PC-3 (cell line): ENCODE measurements at regions not wholly inside any gene's neighbourhood (a gene's known extent, or its start where the extent isn't known, plus 50 kb on each side); places are given as distances from the start of the nearest gene placed in this dataset.

ENCODE experiments used
- ATAC-seq: fragments of 200-7000 bp; cut with Tn5 transposase; 2 replicates; pipeline ENCODE4 v1.9.1; 2020; ENCODE audit warnings: mild to moderate bottlenecking, moderate library complexity
- BruUV-seq: library from RNA; stranded (reverse); fragments of 400-500 nt; replicated peaks from 2 replicates; lab custom pipeline; 2021; lab: Mats Ljungman, UMichigan
- CTCF ChIA-PET: fragments of 300-600 bp; sonication (Branson Sonifier 250); formaldehyde crosslinking; loops from one replicate; lab custom pipeline; 2022; ENCODE audit warnings: antibody characterized with exemption; lab: Charles Lee
- POLR2A ChIA-PET: fragments of 300-600 bp; sonication (Branson Sonifier 250); formaldehyde crosslinking; loops from one replicate; lab custom pipeline; 2022; ENCODE audit warnings: antibody characterized with exemption; ENCODE audit not compliant: unreplicated experiment; lab: Charles Lee
- DNase-seq: peaks from one replicate; pipeline ENCODE4 v3.0.0-alpha.2; 2015
- H2AFZ ChIP-seq: fragments of 300-600 bp; sonication (generic); 2 replicates; pipeline ENCODE4 v1.6.0; 2016; ENCODE audit warnings: antibody characterized with exemption, low read length
- H3F3A ChIP-seq: fragments of 300-600 bp; sonication (generic); one replicate; pipeline ENCODE4 v1.6.0; 2017; ENCODE audit warnings: antibody characterized with exemption, low read length, control low read depth, mild to moderate bottlenecking; ENCODE audit not compliant: unreplicated experiment
- H3K27ac ChIP-seq: fragments of 300-600 bp; sonication (generic); 2 replicates; pipeline ENCODE4 v1.5.1; 2016; ENCODE audit warnings: mild to moderate bottlenecking, low read length
- H3K27me3 ChIP-seq: fragments of 300-600 bp; sonication (generic); 2 replicates; pipeline ENCODE4 v1.6.1; 2016; ENCODE audit warnings: low read length, mixed read lengths
- H3K36me3 ChIP-seq: fragments of 300-600 bp; sonication (generic); 2 replicates; pipeline ENCODE4 v1.6.1; 2016; ENCODE audit warnings: low read depth, mixed run types, low read length, mixed read lengths
- H3K4me1 ChIP-seq: fragments of 300-600 bp; sonication (generic); 2 replicates; pipeline ENCODE4 v1.5.1; 2016; ENCODE audit warnings: low read length; ENCODE audit not compliant: insufficient read depth
- H3K4me2 ChIP-seq: fragments of 300-600 bp; sonication (generic); 2 replicates; pipeline ENCODE4 v1.6.0; 2016; ENCODE audit warnings: low read length
- H3K4me3 ChIP-seq: fragments of 300-600 bp; sonication (generic); 2 replicates; pipeline ENCODE4 v1.5.1; 2016; ENCODE audit warnings: mild to moderate bottlenecking, low read length, mixed read lengths
- H3K79me2 ChIP-seq: fragments of 300-600 bp; sonication (generic); 2 replicates; pipeline ENCODE4 v1.6.1; 2017; ENCODE audit warnings: low read length, mixed read lengths
- H3K9ac ChIP-seq: fragments of 300-600 bp; sonication (generic); 2 replicates; pipeline ENCODE4 v1.6.0; 2016; ENCODE audit warnings: mild to moderate bottlenecking, low read length
- H3K9me2 ChIP-seq: fragments of 300-600 bp; sonication (generic); replicated peaks from 2 replicates; pipeline ENCODE4 v1.6.1; 2016; ENCODE audit warnings: mixed run types, low read length, mixed read lengths
- H3K9me3 ChIP-seq: fragments of 300-600 bp; sonication (generic); 2 replicates; pipeline ENCODE4 v1.6.1; 2016; ENCODE audit warnings: low read length, mixed read lengths
- H4K20me1 ChIP-seq: fragments of 300-600 bp; sonication (generic); 2 replicates; pipeline ENCODE4 v1.6.1; 2016; ENCODE audit warnings: low read length, mixed read lengths
- CTCF ChIP-seq: fragments of 300-600 bp; sonication (generic); conservative IDR thresholded peaks from 2 replicates; pipeline ENCODE4 v1.5.1; 2017; ENCODE audit warnings: antibody characterized with exemption, low read depth, mild to moderate bottlenecking, low read length
- EZH2 ChIP-seq: fragments of 300-600 bp; sonication (generic); IDR thresholded peaks from one replicate; pipeline ENCODE4 v1.6.1; 2017; ENCODE audit warnings: antibody characterized with exemption, mild to moderate bottlenecking, low read length; ENCODE audit not compliant: unreplicated experiment
- EZH2phosphoT487 ChIP-seq: fragments of 300-600 bp; sonication (generic); IDR thresholded peaks from 2 replicates; pipeline ENCODE4 v1.6.1; 2018; ENCODE audit warnings: mild to moderate bottlenecking, antibody characterized with exemption, low read length, borderline replicate concordance
- intact Hi-C: fragments of 100-400 bp; cut with micrococcal nuclease; formaldehyde crosslinking; loops from 2 replicates; pipeline ENCODE4 v1.9.0; 2023

- no peak overlapping the region for H3K9ac ChIP-seq
- H3K4me2 ChIP-seq: no peak overlapping the region
- H3K9me2 ChIP-seq: no peaks in the 10 kb centered on the region
- no peaks in the 10 kb centered on the region for H3K36me3 ChIP-seq
- CTCF ChIA-PET: no interaction called here
- H3K27ac ChIP-seq: no peak overlapping the region
- POLR2A ChIA-PET: no interaction called here
- intact Hi-C loops: no loop called here
- H2AFZ ChIP-seq: no peak overlapping the region
- DNase-seq: no peak
- no peaks in the 10 kb centered on the region for H3K79me2 ChIP-seq
- H3F3A ChIP-seq: no peaks in the 10 kb centered on the region
- H3K9me3 ChIP-seq: no peaks in the 10 kb centered on the region
- H3K27me3 ChIP-seq: no peaks in the 10 kb centered on the region
- no peak overlapping the region for H3K4me3 ChIP-seq
- H3K4me1 ChIP-seq: no peaks in the 10 kb centered on the region
- H4K20me1 ChIP-seq: no peaks in the 10 kb centered on the region
- no TSS peak for BruUV-seq
- no peak for ATAC-seq
- no peak for TF ChIP-seq EZH2
- TF ChIP-seq CTCF: no peak
- no peak for TF ChIP-seq EZH2phosphoT487
These were observed 263.3 kb downstream of the TTC6 start for GRCh38 chr14:37858733-37859132.

- Histone ChIP-seq H3K4me3 (no peak overlapping the region), H3K9ac (no peak overlapping the region), H2AFZ (no peak overlapping the region), H3K36me3 (no peaks in the 10 kb centered on the region), H3K4me1 (no peaks in the 10 kb centered on the region), H3K9me3 (no peaks in the 10 kb centered on the region), H4K20me1 (no peaks in the 10 kb centered on the region), H3K79me2 (no peaks in the 10 kb centered on the region), H3K4me2 (no peak overlapping the region), H3K9me2 (no peaks in the 10 kb centered on the region), H3F3A (no peaks in the 10 kb centered on the region), H3K27me3 (no peaks in the 10 kb centered on the region), H3K27ac (no peak overlapping the region)
- intact Hi-C loops: no loop called here
- BruUV-seq: no TSS peak
- TF ChIP-seq EZH2 (no peak), EZH2phosphoT487 (no peak), CTCF (no peak)
- CTCF ChIA-PET: no interaction called here
- POLR2A ChIA-PET: no interaction called here
- no peak for ATAC-seq
- no peak for DNase-seq
These were observed 263.7 kb downstream of the TTC6 start for GRCh38 chr14:37859177-37859576.

GRCh38 chr14:37862263-37862662, 266.8 kb downstream of the TTC6 start:
- CTCF ChIA-PET: no interaction called here
- Histone ChIP-seq H3K27ac (no peak overlapping the region), H3K79me2 (no peaks in the 10 kb centered on the region), H3K4me3 (no peak overlapping the region), H3K9me2 (no peaks in the 10 kb centered on the region), H2AFZ (no peak overlapping the region), H4K20me1 (no peaks in the 10 kb centered on the region), H3K4me1 (peaks cover 9% of the 10 kb centered on the region; the same call in 1 of the 2 replicates), H3K9me3 (no peaks in the 10 kb centered on the region), H3K9ac (no peak overlapping the region), H3F3A (no peaks in the 10 kb centered on the region), H3K4me2 (no peak overlapping the region), H3K36me3 (no peaks in the 10 kb centered on the region), H3K27me3 (no peaks in the 10 kb centered on the region)
- POLR2A ChIA-PET: no interaction called here
- ATAC-seq (no peak), DNase-seq (no peak)
- BruUV-seq: no TSS peak
- intact Hi-C loops: no loop called here
- TF ChIP-seq EZH2 (no peak), EZH2phosphoT487 (no peak), CTCF (no peak)
